GM19099 (cell line): ENCODE measurements at regions not wholly inside any gene's neighbourhood (a gene's known extent, or its start where the extent isn't known, plus 50 kb on each side); places are given as distances from the start of the nearest gene placed in this dataset.

ENCODE experiments used
- POLR2A ChIP-seq: IDR thresholded peaks from 3 replicates; pipeline ENCODE4 v1.6.1; 2011; ENCODE audit warnings: low read depth; ENCODE audit not compliant: insufficient read length; ENCODE audit errors: extremely low read depth

DNA sequence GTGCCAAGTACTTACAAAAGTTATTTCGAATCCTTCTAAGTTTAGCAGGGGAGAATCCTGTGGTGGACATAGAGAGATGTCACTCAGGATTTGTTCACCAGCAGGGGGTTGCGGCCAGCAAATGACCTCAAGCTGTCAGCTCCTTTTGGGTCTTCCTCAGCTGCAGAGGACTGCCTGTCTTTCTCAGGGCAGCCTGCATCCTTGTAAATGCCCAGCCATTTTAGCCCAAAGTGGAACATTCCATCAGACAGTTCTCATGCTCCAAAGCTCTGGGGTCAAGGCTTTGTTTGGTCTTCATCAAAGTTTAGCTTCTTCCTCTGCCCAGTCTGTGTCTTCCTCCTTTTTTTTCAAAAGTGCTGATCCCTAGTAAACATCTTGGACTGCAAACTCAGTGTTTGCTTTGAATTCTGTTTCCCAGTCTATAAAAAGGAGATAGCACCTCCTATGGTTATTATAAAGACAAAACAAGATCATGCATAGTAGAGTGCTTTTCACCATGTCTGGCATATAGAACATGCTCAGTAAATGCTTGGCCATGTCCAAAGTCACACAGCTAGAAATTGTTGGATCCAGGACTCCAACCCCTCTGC is 156.4 kb upstream of the GATB start:
- no peak for TF ChIP-seq POLR2A

DNA sequence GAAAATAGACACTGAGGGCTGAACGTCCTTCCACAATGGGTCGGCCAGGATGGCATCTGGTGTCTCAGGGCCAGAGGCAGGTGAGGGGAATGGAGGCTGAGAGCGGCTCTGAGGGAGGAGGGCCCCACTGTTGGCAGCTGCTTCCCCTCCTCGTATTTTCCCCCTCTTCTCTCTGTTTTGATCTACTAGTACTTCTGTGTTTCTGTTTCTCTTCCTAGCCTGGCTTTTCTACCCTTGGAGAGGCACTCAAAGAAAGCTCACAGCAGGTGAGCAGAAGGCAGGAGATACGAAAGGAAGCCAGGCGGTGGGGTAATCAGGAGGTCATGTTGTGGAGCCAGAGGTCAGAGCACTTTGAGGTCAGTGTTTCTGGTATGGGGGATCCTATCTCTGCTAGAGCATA is 151.8 kb upstream of the GATB start:
- TF ChIP-seq POLR2A: no peak

DNA sequence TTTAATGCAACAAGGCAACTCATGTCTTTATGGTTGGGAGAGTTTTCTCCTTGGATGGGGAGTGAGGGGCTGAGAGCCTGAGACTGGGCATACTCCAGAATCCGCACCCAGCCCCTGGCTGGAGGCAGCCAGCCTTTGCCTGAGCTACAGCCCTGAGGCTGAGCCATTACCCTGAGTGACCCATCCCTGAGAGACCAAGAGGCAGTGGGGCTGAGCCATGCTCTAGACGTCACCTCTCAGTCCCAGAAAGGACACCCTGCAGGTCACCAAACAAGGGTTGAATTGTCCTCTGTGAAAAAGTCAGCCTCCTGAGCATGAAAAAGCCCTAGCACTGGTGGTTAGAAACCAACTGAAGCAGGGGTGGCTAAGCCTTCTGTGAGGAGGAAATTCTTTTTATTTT is 151.2 kb upstream of the GATB start:
- no peak for TF ChIP-seq POLR2A

DNA sequence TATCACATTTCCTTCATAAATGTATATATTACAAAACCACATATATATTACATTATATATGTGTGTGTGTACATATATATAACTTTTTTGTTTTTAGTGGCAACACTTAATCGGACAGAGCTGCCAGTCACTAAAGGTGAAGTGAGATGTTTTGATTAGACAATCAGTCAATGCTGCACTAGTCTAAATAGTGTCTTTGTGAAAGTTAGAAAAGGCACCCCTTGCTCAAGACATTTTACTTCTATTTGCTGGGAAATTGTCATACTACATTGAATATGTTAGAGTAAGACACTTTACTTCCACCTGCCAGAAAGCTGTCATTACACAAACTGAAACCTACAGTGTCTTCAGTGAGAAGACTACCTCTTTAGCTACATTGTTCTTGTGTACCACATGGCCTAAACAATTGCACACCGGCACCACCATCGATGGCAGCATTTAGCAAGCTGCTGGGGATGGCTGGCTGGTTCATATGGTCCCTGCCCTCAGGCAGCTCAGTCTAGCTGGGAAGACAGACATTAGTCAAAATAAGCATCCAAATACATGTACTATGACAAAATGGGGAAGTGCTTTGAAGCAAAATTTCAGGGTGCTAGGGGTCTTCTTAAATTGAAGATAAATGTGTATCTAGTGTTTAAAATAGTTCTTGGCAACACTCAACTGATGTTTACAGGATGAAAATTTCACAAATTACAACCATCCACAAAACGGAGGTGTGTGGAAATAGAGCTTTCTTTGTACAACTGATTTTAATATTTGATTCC is 148.1 kb upstream of the GATB start:
- TF ChIP-seq POLR2A: no peak

DNA sequence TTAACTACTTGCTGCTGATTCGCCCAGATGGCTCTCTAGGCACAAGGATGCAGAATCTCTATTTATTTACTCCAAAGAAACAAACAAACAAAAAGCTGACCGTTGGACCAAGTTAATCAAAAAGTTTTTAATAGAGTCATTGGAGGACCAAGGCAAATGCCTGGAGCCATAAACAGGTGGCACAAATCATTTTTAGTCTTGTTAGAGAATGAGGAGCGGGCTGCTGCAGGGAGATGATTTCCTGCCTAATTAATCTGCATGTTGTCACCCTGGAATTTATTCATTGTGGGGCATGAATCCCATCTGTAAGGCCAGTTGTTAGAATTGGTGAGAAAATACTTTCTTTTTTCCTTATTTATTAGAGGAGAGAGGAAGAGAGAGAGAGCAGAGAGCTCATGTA is 147.4 kb upstream of the GATB start:
- TF ChIP-seq POLR2A: no peak

DNA sequence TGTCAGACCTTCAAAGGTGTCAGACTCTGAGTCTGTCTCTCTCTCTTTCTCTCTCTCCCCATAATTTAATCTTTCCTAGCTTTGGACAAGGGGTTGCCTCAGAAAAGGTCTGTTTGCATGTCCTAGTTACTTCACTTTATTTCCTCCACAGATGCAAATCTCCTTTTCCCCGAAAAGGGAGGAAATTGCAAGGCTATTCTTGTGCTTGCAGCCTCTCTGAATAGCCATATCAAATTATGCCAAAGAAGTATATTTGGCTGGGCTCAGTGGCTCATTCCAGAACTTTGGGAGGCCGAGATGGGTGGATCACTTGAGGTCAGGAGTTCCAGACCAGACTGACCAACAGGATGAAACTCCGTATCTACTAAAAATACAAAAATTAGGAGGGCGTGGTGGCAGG is 145.6 kb upstream of the GATB start:
- no peak for TF ChIP-seq POLR2A

DNA sequence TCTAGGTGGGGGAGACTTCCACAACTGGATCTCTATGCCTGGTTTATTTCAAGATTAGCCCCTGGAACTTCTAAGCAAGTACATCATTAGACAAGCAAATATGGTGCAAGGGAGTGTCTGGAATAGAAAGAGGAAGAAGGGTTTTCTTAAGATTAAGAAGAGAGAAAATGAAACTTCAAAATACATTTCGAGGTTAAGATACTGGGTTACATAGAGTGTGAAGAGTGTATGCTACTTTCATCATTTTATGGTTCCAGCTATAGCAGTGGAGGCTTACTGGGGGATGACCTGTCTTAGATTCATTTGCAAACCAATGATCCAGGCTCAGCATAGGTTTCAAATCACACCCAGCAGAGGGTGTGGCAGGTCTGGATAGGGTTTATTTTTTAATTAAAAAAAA is 144.4 kb upstream of the GATB start:
- no peak for TF ChIP-seq POLR2A

DNA sequence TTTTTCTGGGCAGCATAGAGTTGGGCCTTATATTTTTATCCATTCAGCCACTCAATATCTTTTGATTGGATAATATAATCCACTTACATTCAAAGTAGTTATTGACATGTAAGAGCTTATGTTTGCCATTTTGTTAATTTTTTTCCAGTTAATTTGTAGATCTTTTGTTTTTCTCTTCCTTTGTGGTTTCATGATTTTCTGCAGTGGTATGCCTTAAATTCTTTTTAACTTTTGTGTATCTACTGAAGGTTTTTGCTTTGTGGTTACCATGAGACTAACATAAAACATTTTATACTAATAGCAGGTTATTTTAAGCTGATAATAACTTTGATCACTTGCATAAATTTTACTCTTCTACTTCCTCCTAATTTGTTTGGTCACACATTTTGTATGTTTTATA is 140.8 kb upstream of the GATB start:
- TF ChIP-seq POLR2A: no peak

DNA sequence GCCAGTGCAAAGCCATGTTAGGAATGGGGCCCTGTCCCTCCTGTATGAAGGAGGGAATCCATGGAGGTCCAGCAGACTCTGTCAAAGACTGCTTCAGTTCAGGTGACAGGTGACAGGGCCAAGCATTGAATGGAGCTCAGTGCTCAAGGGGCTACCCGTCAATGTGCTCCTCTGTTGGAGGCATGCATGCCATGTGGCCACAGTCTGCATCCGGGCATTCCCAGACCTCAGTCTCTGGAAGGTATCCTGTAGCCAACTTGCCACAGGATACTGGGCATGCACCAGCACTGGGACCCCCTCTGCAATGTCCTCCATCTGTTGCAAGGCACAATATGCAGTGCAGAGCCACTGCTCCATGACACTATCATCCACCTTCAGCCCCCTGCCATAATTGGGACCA is 136.1 kb upstream of the GATB start:
- TF ChIP-seq POLR2A: no peak

DNA sequence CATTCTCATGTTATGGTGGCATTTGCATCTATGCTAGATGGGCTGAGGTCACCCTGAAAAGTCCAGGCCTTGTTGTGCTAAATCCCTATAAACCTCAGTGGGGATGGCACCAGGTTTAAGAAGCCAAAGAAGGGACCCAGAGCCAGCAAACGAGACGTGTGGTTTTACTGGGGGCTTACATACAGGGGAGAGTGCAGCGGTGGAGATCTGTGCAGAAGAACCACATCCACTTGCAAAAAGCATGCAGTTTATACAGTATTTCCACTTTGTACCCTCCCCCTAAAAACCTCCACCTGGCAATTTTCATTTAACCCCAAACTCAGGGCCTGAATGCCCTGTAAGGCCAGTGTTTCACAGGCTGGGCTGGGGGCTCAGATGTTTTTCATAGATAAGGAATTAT is 134.9 kb upstream of the GATB start:
- no peak for TF ChIP-seq POLR2A

DNA sequence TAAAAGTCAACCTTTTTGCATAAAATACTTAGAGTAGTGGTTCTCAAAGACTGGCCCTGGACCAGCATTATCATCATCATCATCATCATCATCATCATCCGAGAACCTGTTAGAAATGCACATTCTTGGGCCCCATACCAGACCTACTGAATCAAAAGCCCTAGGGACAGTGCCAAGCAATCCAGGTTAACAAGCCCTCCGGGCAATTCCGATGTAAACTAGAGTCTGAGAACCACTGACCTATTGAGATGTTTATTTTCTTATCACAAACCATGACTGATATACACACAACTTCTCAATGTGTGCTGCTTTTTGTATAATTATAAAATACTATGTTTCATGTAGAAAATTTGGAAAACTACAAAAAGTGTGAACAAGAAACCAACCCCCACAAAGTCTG is 133.4 kb upstream of the GATB start:
- no peak for TF ChIP-seq POLR2A

DNA sequence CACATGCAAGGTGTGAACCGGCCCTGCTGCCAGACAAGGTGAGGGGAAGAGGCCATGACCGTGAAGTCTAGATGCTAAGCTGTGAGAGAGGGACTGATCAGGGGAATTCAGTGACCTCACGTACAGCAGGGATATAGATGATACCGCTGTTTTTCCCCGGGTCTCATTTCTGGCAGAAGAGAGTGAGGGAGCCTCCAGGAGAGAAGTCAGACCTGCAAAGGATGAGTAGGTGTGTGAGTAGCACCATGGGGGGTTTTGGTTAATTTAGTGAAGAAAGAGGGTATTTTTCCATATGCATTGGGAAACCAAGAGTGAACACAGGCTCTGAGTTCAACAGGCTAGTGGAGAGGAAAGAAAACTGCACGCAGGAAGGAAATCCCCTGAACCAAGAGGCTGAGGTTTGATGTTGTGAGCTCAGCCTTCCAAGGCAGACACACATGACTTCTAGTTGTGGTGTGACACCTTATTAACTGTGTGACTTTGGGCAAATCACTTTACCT is 127.6 kb upstream of the GATB start:
- TF ChIP-seq POLR2A: peak; percentile 40

DNA sequence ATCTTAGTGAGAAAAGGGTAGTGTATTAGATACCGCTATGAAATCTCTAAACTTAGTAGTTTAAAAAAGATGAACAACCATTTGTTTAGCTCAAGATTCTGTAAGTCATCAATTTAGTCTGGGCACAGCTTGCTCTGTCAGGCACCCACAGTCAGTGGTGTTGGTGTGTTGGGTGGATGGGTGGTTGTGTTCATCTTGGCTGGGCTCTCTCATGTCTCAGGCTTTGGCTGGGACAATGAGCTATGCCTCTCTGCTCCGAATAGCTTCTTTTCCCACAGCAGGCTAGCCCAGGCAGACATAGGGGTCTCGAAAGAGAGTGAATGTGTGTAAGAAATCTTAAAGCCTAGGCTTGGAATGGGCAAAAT is 127.0 kb upstream of the GATB start:
- TF ChIP-seq POLR2A: no peak

DNA sequence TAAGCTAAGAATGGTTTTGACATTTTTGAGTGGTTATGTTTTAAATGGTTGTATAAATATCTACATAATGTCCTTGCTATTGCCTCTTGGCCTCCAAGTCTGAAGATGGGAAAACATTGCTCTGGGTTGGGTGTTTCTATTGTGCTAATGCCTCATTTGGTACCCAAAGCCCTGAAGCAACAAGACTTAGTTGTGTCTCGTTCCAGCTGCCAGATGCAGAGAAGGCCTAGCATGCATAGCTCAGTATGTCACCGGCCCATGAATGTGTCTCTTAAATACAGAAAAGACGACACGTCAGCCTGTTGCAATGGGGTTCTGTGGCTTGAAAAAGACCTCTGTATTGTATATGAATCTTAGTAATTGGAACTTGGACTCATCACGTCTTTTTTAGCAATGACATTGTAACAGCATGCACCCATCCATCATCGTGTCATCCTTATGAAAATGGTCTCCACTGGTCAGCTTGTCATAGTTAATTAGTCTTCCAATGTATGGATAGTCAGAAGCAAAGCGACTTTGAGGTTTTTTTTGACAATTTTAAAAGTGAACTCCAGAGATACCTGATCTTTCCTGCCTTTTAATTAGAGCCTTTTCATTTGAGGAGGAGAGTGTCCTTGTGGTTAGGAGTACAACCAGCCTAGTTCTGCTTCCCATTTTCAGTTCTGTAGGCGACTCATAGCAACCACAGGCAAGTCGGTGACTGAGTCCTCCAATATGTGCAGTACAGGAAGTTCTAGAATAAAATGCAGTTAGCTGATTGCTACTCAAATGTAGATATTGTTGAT is 126.4 kb upstream of the GATB start:
- peak; percentile 14 for TF ChIP-seq POLR2A

DNA sequence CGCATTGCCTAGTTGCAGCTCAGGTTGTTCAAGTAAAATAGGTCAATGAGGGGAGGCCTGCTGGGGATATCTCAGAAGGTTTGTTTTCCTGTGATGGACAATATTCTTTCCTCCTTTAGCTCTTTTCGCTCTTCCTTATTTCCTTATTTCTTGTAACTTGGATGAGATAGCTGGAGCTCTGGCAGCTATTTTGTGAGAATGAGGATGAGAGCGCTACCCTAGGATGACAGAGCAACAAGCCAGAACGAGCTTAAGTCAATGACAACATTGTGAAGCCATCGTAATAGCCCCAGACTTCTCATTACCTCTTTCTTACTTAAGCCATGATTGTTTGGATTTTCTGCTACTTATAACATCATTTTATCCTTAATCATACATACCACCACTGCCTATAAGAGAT is 124.3 kb upstream of the GATB start:
- TF ChIP-seq POLR2A: no peak

DNA sequence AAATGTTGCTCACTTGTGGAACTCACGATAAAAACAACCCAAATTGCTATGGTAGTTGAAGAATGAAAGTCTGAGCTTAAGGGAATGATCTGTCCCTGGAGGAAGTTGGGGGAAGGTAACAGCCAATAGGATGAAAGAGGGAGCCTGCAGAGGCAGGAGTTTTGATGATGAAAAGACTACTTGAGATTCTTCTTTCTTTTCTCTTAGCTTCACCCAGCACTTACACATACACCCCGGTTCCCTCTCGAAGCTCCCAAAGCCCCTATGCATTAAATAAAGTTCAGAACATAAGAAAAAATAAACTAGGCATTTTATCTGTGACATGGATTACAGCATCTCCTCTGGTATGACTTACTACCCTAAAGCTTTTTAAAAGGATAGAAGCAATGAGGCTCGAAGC is 122.9 kb upstream of the GATB start:
- TF ChIP-seq POLR2A: no peak
